K562 (cell line): ENCODE measurements at regions not wholly inside any gene's neighbourhood (a gene's known extent, or its start where the extent isn't known, plus 50 kb on each side); places are given as distances from the start of the nearest gene placed in this dataset.

Experiments
- ASH1L ChIP-seq: fragments of 450-650 bp; IDR thresholded peaks from 2 replicates; pipeline ENCODE4 v1.6.1; 2018; ENCODE audit warnings: borderline replicate concordance, mild to moderate bottlenecking, low read depth; ENCODE audit not compliant: partially characterized antibody
- EZH2 ChIP-seq: IDR thresholded peaks from 2 replicates; pipeline ENCODE4 v1.6.1; 2012; ENCODE audit warnings: low read depth, mild to moderate bottlenecking, inconsistent platforms, low read length, borderline replicate concordance
- TBP ChIP-seq: optimal IDR thresholded peaks from 2 replicates; pipeline ENCODE3; 2011; ENCODE audit warnings: low read depth, low read length, improper control_type of control experiment
- YY1 ChIP-seq, 3 experiments: IDR thresholded peaks; 2 replicates each; pipeline ENCODE4 v1.6.1; 2011; ENCODE audit warnings: low read length in 2 of 3, mild to moderate bottlenecking in 2 of 3, moderate library complexity in 2 of 3, borderline replicate concordance in 1 of 3, control low read depth in 1 of 3, low read depth in 1 of 3; ENCODE audit not compliant: insufficient read depth in 3 of 3, insufficient replicate concordance in 2 of 3, control insufficient read depth in 1 of 3, insufficient read length in 1 of 3; ENCODE audit errors: extremely low read depth in 1 of 3
- ZNF121 ChIP-seq: sonication (generic); formaldehyde crosslinking; conservative IDR thresholded peaks from 2 replicates; pipeline ENCODE4 v1.8.0; 2022; ENCODE audit warnings: missing genetic modification reagents
- TF ChIP-seq, protein P1 (sequence below): IDR thresholded peaks from 2 replicates; pipeline ENCODE4 v1.6.1; 2011; ENCODE audit not compliant: insufficient read length; ENCODE audit errors: extremely low read depth
- TF ChIP-seq, protein P2 (sequence below): sonication (generic); formaldehyde crosslinking; IDR thresholded peaks from 2 replicates; pipeline ENCODE4 v1.9.0; 2022; ENCODE audit warnings: mild to moderate bottlenecking, missing genetic modification reagents
- TF ChIP-seq, protein P3 (sequence below), 3 experiments: IDR thresholded peaks in 2 of 3; conservative IDR thresholded peaks in 1 of 3; 2 replicates each; pipeline ENCODE4 v1.5.1; 2011 to 2012; ENCODE audit warnings: low read length in 3 of 3, mild to moderate bottlenecking in 3 of 3, control low read depth in 2 of 3, improper control_type of control experiment in 1 of 3, inconsistent platforms in 1 of 3, low read depth in 1 of 3, mixed read lengths in 1 of 3, moderate library complexity in 1 of 3; ENCODE audit not compliant: insufficient read depth in 2 of 3
- TF ChIP-seq, protein P4 (sequence below): fragments of 250-450 bp; sonication (Bioruptor Pico); IDR thresholded peaks from 2 replicates; pipeline ENCODE4 v1.4.0; 2020; ENCODE audit warnings: mild to moderate bottlenecking
- TF ChIP-seq, protein P5 (sequence below): fragments of 450-650 bp; formaldehyde crosslinking; IDR thresholded peaks from 2 replicates; pipeline ENCODE4 v1.4.0; 2022; ENCODE audit warnings: missing genetic modification characterization
- TF ChIP-seq, protein P6 (sequence below): fragments of 250-450 bp; sonication (Bioruptor Pico); IDR thresholded peaks from 2 replicates; pipeline ENCODE4 v1.8.0; 2021; ENCODE audit warnings: borderline replicate concordance, mild to moderate bottlenecking, moderate library complexity; ENCODE audit not compliant: poor library complexity, severe bottlenecking

DNA sequence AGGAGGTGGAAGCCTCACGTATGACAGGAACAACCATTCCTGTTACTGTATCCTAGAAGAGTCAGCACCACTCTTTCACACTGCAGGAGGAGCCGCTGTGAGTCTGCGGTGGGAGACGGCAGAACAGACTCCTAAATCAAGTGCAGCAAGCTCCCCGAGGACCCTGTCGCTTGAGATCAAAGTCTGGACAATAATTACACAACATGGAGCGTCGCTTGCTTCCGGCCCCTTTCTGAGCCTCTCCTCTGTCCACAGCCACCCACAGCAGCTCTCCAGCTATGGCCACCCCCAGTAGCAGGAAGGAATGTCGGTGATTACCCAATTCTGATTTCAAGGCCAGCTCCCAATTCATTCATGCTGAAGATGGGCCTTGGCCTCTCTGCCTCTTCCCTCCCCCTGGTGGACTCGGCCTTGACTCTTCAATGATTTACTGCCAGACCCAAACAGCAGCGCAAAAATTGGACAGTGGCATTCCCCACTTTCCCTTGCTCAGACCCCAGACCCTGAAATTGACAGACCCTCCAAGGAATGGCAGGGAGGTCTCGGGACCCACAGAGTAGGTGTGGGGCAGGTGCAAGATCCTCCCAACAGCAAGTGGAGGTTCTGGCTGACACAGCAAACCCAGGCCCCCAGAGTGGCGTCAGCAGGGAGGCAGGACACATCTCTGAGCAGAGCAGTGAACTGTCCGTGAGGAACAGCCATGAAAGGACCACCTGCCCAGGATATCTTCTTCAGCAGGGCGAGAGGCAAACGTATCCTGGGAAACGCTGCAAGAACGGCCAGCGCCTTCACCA is 272.7 kb upstream of the DIO3 start:
- TF ChIP-seq, protein P1, sequence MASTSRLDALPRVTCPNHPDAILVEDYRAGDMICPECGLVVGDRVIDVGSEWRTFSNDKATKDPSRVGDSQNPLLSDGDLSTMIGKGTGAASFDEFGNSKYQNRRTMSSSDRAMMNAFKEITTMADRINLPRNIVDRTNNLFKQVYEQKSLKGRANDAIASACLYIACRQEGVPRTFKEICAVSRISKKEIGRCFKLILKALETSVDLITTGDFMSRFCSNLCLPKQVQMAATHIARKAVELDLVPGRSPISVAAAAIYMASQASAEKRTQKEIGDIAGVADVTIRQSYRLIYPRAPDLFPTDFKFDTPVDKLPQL = no peak
- TF ChIP-seq, protein P2, sequence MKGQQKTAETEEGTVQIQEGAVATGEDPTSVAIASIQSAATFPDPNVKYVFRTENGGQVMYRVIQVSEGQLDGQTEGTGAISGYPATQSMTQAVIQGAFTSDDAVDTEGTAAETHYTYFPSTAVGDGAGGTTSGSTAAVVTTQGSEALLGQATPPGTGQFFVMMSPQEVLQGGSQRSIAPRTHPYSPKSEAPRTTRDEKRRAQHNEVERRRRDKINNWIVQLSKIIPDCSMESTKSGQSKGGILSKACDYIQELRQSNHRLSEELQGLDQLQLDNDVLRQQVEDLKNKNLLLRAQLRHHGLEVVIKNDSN (CRISPR knock-in tag) = no peak
- TF ChIP-seq, protein P3, sequence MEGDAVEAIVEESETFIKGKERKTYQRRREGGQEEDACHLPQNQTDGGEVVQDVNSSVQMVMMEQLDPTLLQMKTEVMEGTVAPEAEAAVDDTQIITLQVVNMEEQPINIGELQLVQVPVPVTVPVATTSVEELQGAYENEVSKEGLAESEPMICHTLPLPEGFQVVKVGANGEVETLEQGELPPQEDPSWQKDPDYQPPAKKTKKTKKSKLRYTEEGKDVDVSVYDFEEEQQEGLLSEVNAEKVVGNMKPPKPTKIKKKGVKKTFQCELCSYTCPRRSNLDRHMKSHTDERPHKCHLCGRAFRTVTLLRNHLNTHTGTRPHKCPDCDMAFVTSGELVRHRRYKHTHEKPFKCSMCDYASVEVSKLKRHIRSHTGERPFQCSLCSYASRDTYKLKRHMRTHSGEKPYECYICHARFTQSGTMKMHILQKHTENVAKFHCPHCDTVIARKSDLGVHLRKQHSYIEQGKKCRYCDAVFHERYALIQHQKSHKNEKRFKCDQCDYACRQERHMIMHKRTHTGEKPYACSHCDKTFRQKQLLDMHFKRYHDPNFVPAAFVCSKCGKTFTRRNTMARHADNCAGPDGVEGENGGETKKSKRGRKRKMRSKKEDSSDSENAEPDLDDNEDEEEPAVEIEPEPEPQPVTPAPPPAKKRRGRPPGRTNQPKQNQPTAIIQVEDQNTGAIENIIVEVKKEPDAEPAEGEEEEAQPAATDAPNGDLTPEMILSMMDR (IDR thresholded peaks at IDR 0.05 in 2 of 3, conservative IDR thresholded peaks at IDR 0.05 in 1 of 3; ENCODE audit: insufficient read depth in 2 of 3, low read depth in 1 of 3, low read length in 3 of 3) = no peak
- TF ChIP-seq, protein P4, sequence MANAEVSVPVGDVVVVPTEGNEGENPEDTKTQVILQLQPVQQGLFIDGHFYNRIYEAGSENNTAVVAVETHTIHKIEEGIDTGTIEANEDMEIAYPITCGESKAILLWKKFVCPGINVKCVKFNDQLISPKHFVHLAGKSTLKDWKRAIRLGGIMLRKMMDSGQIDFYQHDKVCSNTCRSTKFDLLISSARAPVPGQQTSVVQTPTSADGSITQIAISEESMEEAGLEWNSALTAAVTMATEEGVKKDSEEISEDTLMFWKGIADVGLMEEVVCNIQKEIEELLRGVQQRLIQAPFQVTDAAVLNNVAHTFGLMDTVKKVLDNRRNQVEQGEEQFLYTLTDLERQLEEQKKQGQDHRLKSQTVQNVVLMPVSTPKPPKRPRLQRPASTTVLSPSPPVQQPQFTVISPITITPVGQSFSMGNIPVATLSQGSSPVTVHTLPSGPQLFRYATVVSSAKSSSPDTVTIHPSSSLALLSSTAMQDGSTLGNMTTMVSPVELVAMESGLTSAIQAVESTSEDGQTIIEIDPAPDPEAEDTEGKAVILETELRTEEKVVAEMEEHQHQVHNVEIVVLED (CRISPR knock-in tag) = no peak
- TF ChIP-seq, protein P5, sequence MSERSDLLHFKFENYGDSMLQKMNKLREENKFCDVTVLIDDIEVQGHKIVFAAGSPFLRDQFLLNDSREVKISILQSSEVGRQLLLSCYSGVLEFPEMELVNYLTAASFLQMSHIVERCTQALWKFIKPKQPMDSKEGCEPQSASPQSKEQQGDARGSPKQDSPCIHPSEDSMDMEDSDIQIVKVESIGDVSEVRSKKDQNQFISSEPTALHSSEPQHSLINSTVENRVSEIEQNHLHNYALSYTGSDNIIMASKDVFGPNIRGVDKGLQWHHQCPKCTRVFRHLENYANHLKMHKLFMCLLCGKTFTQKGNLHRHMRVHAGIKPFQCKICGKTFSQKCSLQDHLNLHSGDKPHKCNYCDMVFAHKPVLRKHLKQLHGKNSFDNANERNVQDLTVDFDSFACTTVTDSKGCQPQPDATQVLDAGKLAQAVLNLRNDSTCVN (CRISPR knock-in tag) = no peak
- TF ChIP-seq YY1 (IDR thresholded peaks at IDR 0.05; ENCODE audit: borderline replicate concordance in 1 of 3, control insufficient read depth in 1 of 3, extremely low read depth in 1 of 3, insufficient read depth in 3 of 3, insufficient read length in 1 of 3, insufficient replicate concordance in 2 of 3, low read depth in 1 of 3, low read length in 2 of 3) = no peak
- no peak for TF ChIP-seq ASH1L
- no peak for TF ChIP-seq ZNF121
- TF ChIP-seq TBP = no peak
- no peak for TF ChIP-seq EZH2
- TF ChIP-seq, protein P6, sequence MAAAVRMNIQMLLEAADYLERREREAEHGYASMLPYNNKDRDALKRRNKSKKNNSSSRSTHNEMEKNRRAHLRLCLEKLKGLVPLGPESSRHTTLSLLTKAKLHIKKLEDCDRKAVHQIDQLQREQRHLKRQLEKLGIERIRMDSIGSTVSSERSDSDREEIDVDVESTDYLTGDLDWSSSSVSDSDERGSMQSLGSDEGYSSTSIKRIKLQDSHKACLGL (CRISPR knock-in tag) = no peak
